Fibroblast of skin of scalp (primary cell): ENCODE measurements at regions not wholly inside any gene's neighbourhood (a gene's known extent, or its start where the extent isn't known, plus 50 kb on each side); places are given as distances from the start of the nearest gene placed in this dataset.

ENCODE experiments used
- DNase-seq: peaks from one replicate; pipeline ENCODE4 v3.0.0-alpha.2; 2013

- DNase-seq = no peak
Measured at GRCh38 chr18:40032076-40032475, 1923.0 kb upstream of the PIK3C3 start.

GRCh38 chr18:40031435-40031834 lies 1923.6 kb upstream of the PIK3C3 start:
- DNase-seq = no peak

GRCh38 chr18:40019797-40020392 lies 1935.1 kb upstream of the PIK3C3 start:
- no peak for DNase-seq

GRCh38 chr18:40018266-40018665 lies 1936.8 kb upstream of the PIK3C3 start:
- no peak for DNase-seq

- no peak for DNase-seq
Measured at GRCh38 chr18:40017021-40017420, 1938.0 kb upstream of the PIK3C3 start.

- DNase-seq = no peak
Measured at GRCh38 chr18:40016405-40016804, 1938.6 kb upstream of the PIK3C3 start.

GRCh38 chr18:40013001-40013609 lies 1941.9 kb upstream of the PIK3C3 start:
- DNase-seq = peak; percentile 6

GRCh38 chr18:40011201-40011600 lies 1943.8 kb upstream of the PIK3C3 start:
- peak; percentile 0 for DNase-seq

- DNase-seq = no peak
Measured at GRCh38 chr18:40006634-40007033, 1948.4 kb upstream of the PIK3C3 start.

GRCh38 chr18:40004246-40004645 lies 1950.8 kb upstream of the PIK3C3 start:
- no peak for DNase-seq

GRCh38 chr18:39998317-39998716 lies 1956.7 kb upstream of the PIK3C3 start:
- DNase-seq = no peak

- DNase-seq = no peak
Measured at GRCh38 chr18:39994498-39994897, 1960.5 kb upstream of the PIK3C3 start.

GRCh38 chr18:39991696-39992265 lies 1963.3 kb upstream of the PIK3C3 start:
- DNase-seq = no peak

- no peak for DNase-seq
Measured at GRCh38 chr18:39990540-39990939, 1964.5 kb upstream of the PIK3C3 start.

GRCh38 chr18:39976771-39977170 lies 1978.3 kb upstream of the PIK3C3 start:
- DNase-seq = no peak

GRCh38 chr18:39972521-39972920 lies 1982.5 kb upstream of the PIK3C3 start:
- DNase-seq = no peak

GRCh38 chr18:39969803-39970494 lies 1985.1 kb upstream of the PIK3C3 start:
- peak; percentile 14 for DNase-seq

GRCh38 chr18:39966275-39966674 lies 1988.8 kb upstream of the PIK3C3 start:
- DNase-seq = no peak

GRCh38 chr18:39962546-39962945 lies 1992.5 kb upstream of the PIK3C3 start:
- DNase-seq = no peak

GRCh38 chr18:39960550-39960949 lies 1994.5 kb upstream of the PIK3C3 start:
- DNase-seq = peak; percentile 7

- DNase-seq = no peak
Measured at GRCh38 chr18:39959839-39960238, 1995.2 kb upstream of the PIK3C3 start.

GRCh38 chr18:39958876-39959275 lies 1996.2 kb upstream of the PIK3C3 start:
- no peak for DNase-seq

- no peak for DNase-seq
Measured at GRCh38 chr18:39952816-39953215, 2002.2 kb upstream of the PIK3C3 start.
